Astrocyte (in vitro differentiated cells and primary cell): ENCODE measurements at regions not wholly inside any gene's neighbourhood (a gene's known extent, or its start where the extent isn't known, plus 50 kb on each side); places are given as distances from the start of the nearest gene placed in this dataset.

Experiments used
- DNase-seq: peaks from one replicate; pipeline ENCODE4 v3.0.0-alpha.2; 2010; ENCODE audit warnings: low read depth
- FAIRE-seq: peaks from 2 replicates; lab custom pipeline; 2011; peaks lifted over from hg19 to GRCh38; lab: Jason Lieb, UNC
- H2AFZ ChIP-seq: 2 replicates; pipeline ENCODE4 v1.6.0; 2012; ENCODE audit warnings: low read depth, low read length, inconsistent platforms
- H3K27ac ChIP-seq: 2 replicates; pipeline ENCODE4 v1.5.1; 2011; ENCODE audit warnings: low read depth, low read length, inconsistent platforms
- H3K27me3 ChIP-seq: 2 replicates; pipeline ENCODE4 v1.6.0; 2011; ENCODE audit warnings: low read length, inconsistent platforms; ENCODE audit not compliant: insufficient read depth
- H3K36me3 ChIP-seq: 2 replicates; pipeline ENCODE4 v1.5.1; 2011; ENCODE audit warnings: low read length, inconsistent platforms; ENCODE audit not compliant: insufficient read depth
- H3K4me1 ChIP-seq: 2 replicates; pipeline ENCODE4 v1.5.1; 2011; ENCODE audit warnings: low read length, inconsistent platforms; ENCODE audit not compliant: insufficient read depth
- H3K4me2 ChIP-seq: 2 replicates; pipeline ENCODE4 v1.6.0; 2012; ENCODE audit warnings: low read length, inconsistent platforms
- H3K4me3 ChIP-seq: 2 replicates; pipeline ENCODE4 v1.5.1; 2011; ENCODE audit warnings: low read depth, mild to moderate bottlenecking, low read length, inconsistent platforms; ENCODE audit not compliant: insufficient read depth
- H3K79me2 ChIP-seq: 2 replicates; pipeline ENCODE4 v1.6.0; 2012; ENCODE audit warnings: mild to moderate bottlenecking, low read length, inconsistent platforms; ENCODE audit not compliant: insufficient read depth
- H3K9ac ChIP-seq: 2 replicates; pipeline ENCODE4 v1.6.0; 2012; ENCODE audit warnings: mild to moderate bottlenecking, low read length, inconsistent platforms
- H3K9me3 ChIP-seq: 2 replicates; pipeline ENCODE4 v1.5.1; 2012; ENCODE audit warnings: low read depth, mild to moderate bottlenecking, low read length, inconsistent platforms; ENCODE audit not compliant: insufficient read depth
- H4K20me1 ChIP-seq: 2 replicates; pipeline ENCODE4 v1.6.0; 2012; ENCODE audit warnings: low read length, inconsistent platforms; ENCODE audit not compliant: insufficient read depth
- H3K27ac Mint-ChIP-seq: one replicate; pipeline ENCODE4 v1.8.0; 2021; ENCODE audit warnings: mild to moderate bottlenecking, mixed read lengths; ENCODE audit not compliant: unreplicated experiment
- H3K27me3 Mint-ChIP-seq: one replicate; pipeline ENCODE4 v1.8.0; 2021; ENCODE audit warnings: low read depth, mixed read lengths; ENCODE audit not compliant: unreplicated experiment
- H3K36me3 Mint-ChIP-seq: one replicate; pipeline ENCODE4 v1.8.0; 2021; ENCODE audit warnings: low read depth, mixed read lengths; ENCODE audit not compliant: unreplicated experiment
- H3K4me1 Mint-ChIP-seq: one replicate; pipeline ENCODE4 v1.8.0; 2021; ENCODE audit warnings: low read depth, mixed read lengths; ENCODE audit not compliant: unreplicated experiment
- H3K4me3 Mint-ChIP-seq: one replicate; pipeline ENCODE4 v1.8.0; 2021; ENCODE audit warnings: mild to moderate bottlenecking, moderate library complexity, mixed read lengths; ENCODE audit not compliant: unreplicated experiment
- H3K9me3 Mint-ChIP-seq: one replicate; pipeline ENCODE4 v1.8.0; 2021; ENCODE audit warnings: mild to moderate bottlenecking, mixed read lengths; ENCODE audit not compliant: unreplicated experiment
- CTCF ChIP-seq: IDR thresholded peaks from 2 replicates; pipeline ENCODE4 v1.5.1; 2011; ENCODE audit warnings: low read depth, mild to moderate bottlenecking, inconsistent platforms, low read length, moderate library complexity; ENCODE audit not compliant: insufficient read depth
- EZH2 ChIP-seq: IDR thresholded peaks from 2 replicates; pipeline ENCODE4 v1.6.1; 2012; ENCODE audit warnings: mild to moderate bottlenecking, low read length, inconsistent platforms; ENCODE audit not compliant: insufficient read depth

GRCh38 chr5:118478852-118479251 lies 509.5 kb downstream of the DTWD2 start:
- no peaks in the 10 kb centered on the region for H3K9me3 ChIP-seq
- H3K27me3 Mint-ChIP-seq: no peaks in the 10 kb centered on the region
- H3K27me3 ChIP-seq: no peaks in the 10 kb centered on the region
- H3K27ac ChIP-seq: no peak overlapping the region
- H2AFZ ChIP-seq: no peak overlapping the region
- H3K4me1 ChIP-seq: no peaks in the 10 kb centered on the region
- no peaks in the 10 kb centered on the region for H3K4me1 Mint-ChIP-seq
- H3K4me3 ChIP-seq: no peak overlapping the region
- no peak overlapping the region for H3K9ac ChIP-seq
- no peaks in the 10 kb centered on the region for H3K36me3 ChIP-seq
- H3K4me3 Mint-ChIP-seq: no peak overlapping the region
- no peaks in the 10 kb centered on the region for H3K79me2 ChIP-seq
- no peaks in the 10 kb centered on the region for H4K20me1 ChIP-seq
- FAIRE-seq (no peak), DNase-seq (no peak)
- H3K36me3 Mint-ChIP-seq: no peaks in the 10 kb centered on the region
- H3K4me2 ChIP-seq: no peak overlapping the region
- TF ChIP-seq EZH2: no peak
- no peak for TF ChIP-seq CTCF
- no peak overlapping the region for H3K27ac Mint-ChIP-seq
- peaks cover 5% of the 10 kb centered on the region for H3K9me3 Mint-ChIP-seq

GRCh38 chr5:118468085-118468484 lies 520.3 kb downstream of the DTWD2 start:
- Mint-ChIP-seq H3K27ac (no peak overlapping the region), H3K4me1 (no peaks in the 10 kb centered on the region), H3K27me3 (no peaks in the 10 kb centered on the region), H3K4me3 (no peak overlapping the region), H3K36me3 (no peaks in the 10 kb centered on the region), H3K9me3 (peaks cover 4% of the 10 kb centered on the region)
- H2AFZ ChIP-seq: no peak overlapping the region
- H3K4me2 ChIP-seq: no peak overlapping the region
- no peaks in the 10 kb centered on the region for H3K79me2 ChIP-seq
- H3K9ac ChIP-seq: no peak overlapping the region
- H3K9me3 ChIP-seq: no peaks in the 10 kb centered on the region
- H4K20me1 ChIP-seq: no peaks in the 10 kb centered on the region
- no peaks in the 10 kb centered on the region for H3K4me1 ChIP-seq
- no peaks in the 10 kb centered on the region for H3K27me3 ChIP-seq
- FAIRE-seq (no peak), DNase-seq (no peak)
- H3K36me3 ChIP-seq: no peaks in the 10 kb centered on the region
- TF ChIP-seq CTCF: no peak
- no peak for TF ChIP-seq EZH2
- no peak overlapping the region for H3K4me3 ChIP-seq
- no peak overlapping the region for H3K27ac ChIP-seq

- H3K27me3 Mint-ChIP-seq: no peaks in the 10 kb centered on the region
- FAIRE-seq: no peak
- Histone ChIP-seq H3K9ac (no peak overlapping the region), H3K9me3 (no peaks in the 10 kb centered on the region), H3K36me3 (no peaks in the 10 kb centered on the region), H3K27me3 (no peaks in the 10 kb centered on the region), H3K4me3 (no peak overlapping the region), H4K20me1 (no peaks in the 10 kb centered on the region), H3K4me2 (no peak overlapping the region), H3K27ac (no peak overlapping the region), H2AFZ (no peak overlapping the region), H3K79me2 (no peaks in the 10 kb centered on the region), H3K4me1 (no peaks in the 10 kb centered on the region)
- no peak overlapping the region for H3K4me3 Mint-ChIP-seq
- H3K27ac Mint-ChIP-seq: no peak overlapping the region
- no peaks in the 10 kb centered on the region for H3K36me3 Mint-ChIP-seq
- no peaks in the 10 kb centered on the region for H3K4me1 Mint-ChIP-seq
- H3K9me3 Mint-ChIP-seq: peaks cover 4% of the 10 kb centered on the region
- DNase-seq: no peak
- no peak for TF ChIP-seq CTCF
- TF ChIP-seq EZH2: no peak
Observed at GRCh38 chr5:118467103-118467502, 521.2 kb downstream of the DTWD2 start.
